ENCODE measurements at regions not wholly inside any gene's neighbourhood (a gene's known extent, or its start where the extent isn't known, plus 50 kb on each side); places are given as distances from the start of the nearest gene placed in this dataset.

DNA sequence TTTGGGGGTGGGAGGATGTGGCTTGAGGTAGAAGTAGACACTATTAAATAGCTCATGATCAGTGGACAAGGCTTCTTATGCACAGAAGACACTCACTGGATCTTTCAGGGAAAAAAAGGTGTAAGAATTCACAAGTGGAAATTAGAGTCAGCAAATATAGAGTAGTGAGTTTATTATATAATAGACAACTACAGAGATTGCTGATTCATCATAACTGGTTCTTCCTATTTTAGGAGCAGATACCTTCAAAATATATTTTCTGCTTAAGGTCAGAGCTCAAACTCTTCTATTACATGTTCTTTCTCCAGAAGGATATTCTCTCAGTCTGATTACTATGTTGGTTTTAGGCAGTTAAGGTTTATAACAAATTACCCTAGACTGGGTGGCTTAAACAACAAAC lies 646.9 kb upstream of the CDH7 start:
- DNase-seq: no peak

DNA sequence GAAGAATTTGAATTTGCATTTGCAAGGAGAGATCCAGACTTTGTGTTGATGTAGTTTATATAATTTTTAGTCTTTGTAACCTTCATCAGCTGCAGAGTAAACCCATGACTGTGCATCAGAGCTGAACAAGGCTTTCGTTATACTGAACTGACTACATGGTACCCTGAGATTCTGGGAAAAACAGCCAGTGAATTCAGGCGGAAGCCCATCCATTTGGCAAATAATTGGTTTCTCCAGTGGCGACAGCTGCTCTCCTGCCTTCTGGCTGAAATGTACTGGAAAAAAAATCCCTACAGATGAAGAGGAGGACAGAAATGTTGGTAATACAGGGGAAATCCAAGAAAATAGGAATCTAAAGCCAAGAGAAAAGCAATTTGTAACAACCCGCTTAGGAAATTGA lies 657.5 kb upstream of the CDH7 start:
- no peak for DNase-seq

DNA sequence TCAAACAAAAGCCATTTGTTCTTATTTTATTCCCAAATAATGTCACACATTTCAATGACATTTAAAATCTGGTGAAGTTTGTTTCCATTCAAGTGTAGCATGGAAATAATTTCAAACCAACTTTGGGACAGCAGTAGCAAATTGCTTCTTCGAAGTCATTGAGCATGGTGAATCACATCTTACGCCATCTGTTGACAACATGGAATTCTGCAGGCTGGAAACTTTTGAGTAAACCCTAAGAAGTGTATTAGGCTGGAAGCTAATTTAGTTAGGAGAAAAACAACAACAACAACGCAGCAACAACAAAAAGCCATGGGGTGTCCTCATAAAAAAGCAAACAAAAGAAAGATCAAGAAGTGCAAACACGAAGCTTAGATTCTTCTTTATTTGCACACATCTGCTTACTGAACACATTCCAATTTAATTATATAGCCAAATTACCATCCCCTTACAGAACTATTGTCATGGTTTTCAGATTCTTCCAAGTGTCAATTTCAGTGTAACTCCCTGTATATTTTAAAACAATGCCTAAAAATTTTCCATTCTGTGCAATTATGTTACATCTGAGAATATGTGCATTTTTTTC lies 659.0 kb upstream of the CDH7 start:
- peak; percentile 1 to 18 for DNase-seq

DNA sequence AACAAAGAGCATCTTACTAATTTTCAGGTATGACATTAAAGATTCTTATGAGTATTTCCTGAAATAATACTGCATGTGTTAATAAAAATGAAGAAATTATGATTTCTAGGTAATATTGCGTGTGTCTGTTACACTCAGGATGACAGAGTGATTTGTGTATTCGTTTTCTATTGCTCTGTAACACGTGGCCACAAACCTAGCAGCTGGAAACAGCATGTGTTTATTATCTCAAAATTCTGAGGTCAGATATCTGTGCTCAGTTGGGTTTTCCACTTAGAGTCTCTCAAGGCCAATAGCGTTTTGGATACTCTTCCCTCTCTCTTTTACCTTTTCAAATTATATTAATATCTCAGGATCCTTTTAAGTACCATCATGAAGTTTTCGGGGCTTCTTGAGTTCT lies 667.9 kb upstream of the CDH7 start:
- DNase-seq: no peak

DNA sequence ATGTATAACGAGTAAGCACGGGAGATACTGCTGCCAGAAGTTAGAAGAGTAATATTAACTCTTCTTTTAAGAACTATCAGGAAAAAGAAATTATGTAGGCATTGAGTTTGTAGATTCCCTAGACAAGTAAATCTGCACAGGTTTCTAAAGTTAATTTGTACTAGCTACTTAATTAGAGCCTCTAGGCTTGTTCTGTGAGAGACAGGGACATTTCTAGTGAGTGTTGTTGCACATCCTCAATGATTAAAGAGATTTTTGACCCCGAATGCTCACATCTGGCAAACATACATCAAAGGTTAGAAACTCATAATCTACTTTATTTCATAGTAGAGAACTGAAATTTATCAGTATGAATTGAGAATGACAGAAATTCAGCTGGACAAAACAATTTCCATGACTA lies 669.0 kb upstream of the CDH7 start:
- DNase-seq: no peak

DNA sequence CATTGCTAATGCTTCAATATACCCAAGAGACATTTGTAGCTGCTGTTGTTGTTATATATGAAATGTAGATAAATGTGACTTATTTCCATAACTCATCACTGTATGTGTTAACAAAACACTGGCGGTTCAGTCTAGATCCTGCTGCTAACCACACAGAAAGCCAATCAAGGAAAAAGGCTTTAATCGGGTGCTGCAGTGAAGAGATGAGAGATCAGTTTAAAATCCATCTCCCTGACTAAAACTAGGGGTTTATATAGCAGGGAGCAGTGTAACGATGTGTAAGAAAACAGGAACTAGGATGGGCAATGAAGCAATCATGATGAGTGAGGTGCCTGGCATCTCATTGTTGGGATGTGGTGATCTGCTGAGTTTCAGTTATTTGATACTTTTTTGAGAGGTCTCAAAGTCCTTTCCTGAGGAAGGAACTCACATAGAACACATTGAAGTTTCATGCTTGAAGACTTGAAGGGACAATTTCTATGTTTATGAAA lies 677.7 kb upstream of the CDH7 start:
- DNase-seq: no peak

DNA sequence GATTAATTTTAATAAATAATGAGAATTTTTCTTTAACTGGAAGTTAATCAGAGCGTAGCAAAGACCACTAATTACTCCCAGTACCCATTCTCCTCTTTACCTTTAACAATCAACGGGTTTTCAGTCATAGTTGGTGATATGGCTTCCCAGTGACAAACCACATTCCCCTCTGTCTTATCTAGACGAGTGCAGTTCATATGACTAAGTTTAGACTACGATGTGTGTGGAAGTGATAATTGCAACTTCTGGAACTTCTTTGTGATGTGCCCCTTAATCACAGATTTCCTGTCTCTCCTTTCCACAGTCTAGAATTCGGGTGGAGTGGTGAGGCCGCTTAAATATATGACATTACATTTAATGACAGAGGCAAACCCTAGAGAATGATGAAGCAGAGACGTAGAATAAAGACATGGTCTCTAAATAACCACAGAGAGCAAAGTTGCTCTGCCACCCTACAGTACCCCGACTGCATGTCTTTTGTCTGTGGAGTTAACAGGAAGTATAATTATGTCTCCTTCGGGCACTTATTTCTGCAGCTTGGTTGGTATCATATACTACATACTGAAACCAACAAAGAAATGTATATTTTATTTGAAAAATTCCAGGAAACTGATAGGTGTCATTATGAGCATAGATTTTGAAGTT lies 693.3 kb upstream of the CDH7 start:
- DNase-seq: no peak

DNA sequence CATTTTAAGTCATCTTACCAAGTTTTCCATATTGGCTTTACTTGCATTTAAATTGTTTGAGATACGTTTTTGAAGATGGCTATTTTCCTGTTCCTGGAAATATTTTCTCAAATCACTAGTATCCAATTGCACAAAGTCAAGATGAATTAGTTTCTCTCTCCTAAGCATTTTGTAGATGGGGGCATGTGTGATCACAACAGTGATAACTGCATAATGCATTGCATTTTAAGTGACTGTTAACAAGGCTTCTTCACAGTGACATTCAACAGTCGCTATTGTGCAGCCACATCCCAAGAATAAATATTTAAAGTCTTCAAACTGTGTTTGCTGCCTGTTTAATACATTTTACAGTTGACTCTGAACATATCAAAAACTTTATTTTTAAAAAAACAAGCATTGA lies 694.2 kb upstream of the CDH7 start:
- DNase-seq: no peak

DNA sequence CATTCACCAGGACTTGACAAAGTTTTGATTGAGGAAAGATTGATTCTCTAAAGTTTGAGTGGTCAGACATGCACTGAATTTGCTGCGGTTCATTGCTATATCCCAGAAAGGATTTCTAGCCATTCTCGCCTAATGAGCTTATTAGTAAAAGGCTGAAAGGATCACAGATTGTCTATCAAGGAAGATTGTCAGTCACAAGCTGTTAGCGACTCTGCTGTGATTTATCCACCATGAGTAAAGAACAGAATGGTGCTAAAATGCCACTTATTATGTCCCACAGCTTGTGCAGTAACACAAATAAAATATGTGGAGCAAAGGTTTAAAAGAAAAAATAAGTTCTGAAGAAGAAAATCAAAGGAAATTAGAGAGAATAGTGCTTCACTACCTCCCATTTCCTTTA lies 701.2 kb upstream of the CDH7 start:
- DNase-seq: no peak

DNA sequence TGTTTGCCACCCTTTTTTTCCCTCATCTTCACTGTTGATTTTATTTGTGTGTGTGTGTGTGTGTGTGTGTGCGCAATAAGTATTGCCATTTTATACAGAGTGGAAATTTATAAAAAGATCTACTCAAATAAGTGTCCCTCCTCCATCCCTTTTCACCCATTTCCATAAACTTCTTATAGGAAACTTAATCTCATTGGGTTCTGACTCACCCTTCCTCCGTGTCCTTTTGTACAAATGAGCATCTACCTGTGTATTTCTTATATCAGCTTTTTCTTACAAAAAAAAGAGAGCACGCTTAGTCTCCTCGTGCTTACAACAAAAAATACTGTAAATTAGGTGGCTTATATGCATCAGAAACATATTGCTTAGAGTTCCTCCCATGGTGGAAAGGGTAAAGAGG lies 711.2 kb upstream of the CDH7 start:
- no peak for DNase-seq

DNA sequence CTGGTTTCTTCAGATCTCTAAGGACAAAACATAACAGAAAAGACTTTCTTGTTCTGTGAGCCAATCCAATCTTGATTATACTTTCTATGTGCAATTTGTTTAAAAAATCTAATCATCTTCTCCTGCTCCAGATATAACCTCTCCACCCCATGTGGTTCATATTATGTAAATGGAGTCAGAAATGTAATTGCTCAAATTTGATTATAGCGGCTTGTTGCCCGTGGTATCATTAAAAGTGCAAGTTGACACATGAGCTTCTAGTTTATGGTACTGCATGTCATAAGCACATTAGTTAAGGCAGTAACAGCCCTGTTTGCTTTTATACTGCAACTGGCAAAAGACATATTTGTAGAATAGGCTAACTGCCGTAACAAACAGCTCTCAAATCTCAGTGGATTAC lies 715.1 kb upstream of the CDH7 start:
- DNase-seq: no peak

DNA sequence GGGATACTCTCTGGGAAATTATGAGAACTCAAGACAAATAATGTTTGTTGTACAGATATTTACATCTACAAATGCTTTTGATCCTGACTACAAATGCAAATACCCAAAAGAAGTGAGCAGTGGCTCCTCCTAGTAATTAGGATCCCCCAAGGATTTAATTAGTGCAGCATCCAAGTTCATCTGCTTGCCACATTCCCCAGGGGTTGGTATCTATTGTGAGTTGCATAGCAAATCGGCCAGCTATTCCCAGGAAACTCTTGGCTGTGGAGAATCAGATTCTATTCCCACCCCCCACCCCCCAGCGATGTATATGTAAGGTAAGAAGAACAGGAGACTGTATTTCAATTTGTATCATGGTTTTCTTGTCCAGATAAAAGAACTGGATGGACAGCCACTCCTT lies 725.1 kb upstream of the CDH7 start:
- no peak for DNase-seq

DNA sequence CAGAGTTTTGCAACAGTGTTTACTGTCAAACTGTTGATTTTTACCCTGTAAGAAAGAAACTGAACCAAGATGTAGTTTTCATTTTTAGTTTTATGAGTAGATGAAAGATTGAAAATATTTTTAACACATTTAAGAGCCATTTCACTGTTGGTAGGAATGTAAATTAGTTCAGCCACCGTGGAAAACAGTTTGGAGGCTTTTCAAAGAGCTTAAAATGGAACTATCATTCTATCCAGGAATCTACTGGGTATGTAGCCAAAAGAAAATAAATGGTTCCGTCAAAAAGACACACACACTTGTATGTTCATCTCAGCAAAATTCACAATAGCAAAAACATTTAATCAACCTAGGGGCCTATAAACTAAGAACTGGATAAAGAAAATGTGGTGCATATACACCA lies 729.8 kb upstream of the CDH7 start:
- DNase-seq: no peak

DNA sequence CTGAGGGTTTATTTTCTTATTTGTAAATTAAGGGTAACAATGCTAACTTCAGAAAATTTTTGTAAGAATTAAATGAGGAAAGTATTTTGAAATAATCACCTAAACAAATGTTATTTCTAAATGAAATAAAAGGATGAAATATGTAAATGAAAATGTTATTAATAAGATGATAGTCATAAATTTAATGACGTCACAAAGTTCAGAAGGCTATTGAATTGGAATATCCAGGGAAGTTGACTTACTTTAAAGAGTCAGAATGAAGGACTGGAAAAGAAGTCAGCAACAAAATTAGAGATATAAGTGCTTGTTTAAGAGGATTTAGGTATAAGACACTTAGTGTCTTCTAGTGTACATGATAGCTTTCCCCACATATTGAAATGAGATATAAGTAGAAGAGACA lies 732.6 kb upstream of the CDH7 start:
- DNase-seq: no peak

DNA sequence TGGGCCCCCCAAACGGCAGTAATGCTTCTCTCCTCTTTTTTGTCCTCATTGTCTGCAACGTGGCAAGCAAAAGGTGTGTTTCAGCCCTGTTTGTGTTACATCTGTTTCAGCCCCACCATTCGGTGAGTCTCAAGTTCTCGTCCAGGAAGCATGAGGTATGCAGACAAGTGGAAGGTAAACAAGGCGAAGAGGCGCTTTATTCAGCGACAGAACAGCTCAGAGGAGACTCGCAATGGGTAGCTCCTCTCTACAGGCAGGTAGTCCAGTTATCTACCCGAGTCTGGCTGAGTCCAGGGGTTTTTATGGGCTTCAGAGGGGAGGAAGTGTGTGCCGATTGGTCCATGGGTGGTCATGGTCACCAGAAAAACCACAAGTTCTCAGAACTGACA lies 733.4 kb upstream of the CDH7 start:
- DNase-seq: no peak

DNA sequence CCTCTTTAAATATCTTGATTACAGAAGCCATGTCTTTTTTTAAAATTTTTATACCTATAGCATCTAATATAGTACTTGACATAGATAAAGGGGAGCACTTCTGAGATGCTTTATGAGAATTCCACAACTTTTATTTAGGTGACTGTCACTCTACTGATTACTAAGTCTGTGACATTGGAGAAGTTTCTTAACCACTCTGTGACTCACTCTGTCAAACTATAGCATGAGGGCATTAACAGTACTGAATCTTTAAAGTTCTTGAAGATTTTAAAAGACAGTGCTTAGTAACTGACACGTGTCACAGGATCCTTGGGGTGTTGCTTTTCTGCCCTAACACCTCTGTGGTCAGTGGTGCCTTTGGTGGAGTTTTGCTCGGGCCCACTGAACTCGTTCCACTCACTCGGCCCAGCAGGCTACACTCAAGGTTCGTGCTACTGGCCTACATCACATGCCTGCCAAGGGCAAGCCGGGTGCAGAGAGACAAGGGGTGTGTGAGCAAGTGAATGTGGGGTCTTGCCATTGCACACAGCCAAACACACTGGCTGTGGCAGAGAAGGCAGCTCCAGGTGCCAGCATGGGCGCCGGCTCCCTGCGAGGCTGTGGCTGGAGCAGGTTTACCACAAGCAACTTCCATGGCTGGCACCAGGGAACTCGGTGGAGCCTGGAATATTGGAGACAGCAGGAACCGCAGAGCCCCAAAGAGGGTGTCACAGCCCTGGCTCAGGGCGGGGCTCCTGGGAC lies 734.0 kb upstream of the CDH7 start:
- DNase-seq: no peak

DNA sequence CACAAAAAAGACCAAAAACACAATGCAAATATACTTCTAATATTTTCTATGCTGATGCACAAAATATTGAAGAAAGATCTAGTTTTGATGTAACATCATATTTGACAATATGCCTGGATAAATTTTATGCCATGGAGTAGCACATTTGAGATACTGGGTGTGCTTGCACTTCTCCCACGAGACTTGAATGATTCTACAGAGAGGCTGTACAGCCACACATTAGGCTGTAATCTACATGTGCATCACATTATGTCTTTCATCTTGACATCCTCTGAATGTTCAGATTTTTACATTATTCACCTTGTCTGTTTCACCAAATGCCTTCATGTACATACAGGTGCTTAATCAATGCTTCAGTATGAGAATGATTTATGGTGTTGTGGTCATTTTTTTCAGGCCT lies 756.4 kb upstream of the CDH7 start:
- no peak for DNase-seq

DNA sequence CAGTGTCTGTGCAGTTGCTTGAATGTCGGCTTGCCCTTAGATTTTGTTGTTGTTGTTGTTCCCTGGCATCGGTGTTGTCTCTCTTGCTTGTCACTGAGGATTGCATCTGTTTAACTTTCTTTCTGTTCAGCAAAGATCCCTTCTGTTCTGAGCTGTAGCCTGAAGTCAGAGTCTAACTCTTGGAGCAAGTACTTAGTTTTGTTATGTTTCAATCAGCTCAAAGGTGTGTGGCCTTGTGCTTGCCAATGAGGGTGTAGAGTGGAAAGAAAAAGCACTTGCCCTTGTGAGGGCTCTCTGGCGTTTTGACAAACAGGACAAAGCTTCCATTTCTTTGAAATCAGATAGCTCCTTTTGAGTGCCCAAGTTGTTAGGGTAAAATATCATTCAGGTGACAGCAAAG lies 757.1 kb upstream of the CDH7 start:
- no peak for DNase-seq

DNA sequence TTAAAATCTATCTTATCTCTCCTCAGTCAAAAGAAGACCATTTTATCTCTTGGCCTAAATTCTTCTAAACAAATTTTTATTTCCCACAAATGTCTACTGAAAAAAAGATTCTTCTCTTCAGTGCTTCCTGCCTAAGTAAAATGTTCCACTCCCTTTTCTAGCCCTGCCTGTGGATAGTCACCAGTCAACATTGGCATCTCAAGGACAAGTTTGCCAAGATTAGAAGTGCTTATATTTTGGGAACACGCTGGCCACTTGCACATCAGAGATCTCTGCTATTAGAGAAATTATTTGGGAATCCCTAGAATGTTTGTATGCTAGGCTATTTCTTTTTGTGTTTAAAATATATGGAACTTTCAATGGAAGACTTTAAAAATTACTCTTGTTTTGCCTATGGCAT lies 758.2 kb upstream of the CDH7 start:
- DNase-seq: no peak

DNA sequence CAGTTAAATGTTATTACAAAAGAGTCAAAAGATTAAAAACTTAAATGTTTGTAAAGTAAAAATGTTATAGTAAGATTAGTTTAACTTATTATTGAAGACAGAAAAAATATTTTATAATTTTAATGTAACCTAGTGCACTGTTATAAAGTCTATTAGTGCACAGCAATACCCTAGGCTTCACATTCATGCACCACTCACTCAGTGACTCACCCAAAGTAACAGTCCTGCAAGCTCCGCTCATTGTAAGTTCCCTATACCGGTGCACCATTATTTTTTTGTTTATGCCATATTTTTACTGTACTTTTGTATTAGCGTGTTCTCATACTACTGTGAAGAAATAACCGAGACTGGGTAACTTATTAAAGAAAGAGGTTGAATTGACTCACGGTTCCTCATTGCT lies 759.7 kb upstream of the CDH7 start:
- no peak for DNase-seq

DNA sequence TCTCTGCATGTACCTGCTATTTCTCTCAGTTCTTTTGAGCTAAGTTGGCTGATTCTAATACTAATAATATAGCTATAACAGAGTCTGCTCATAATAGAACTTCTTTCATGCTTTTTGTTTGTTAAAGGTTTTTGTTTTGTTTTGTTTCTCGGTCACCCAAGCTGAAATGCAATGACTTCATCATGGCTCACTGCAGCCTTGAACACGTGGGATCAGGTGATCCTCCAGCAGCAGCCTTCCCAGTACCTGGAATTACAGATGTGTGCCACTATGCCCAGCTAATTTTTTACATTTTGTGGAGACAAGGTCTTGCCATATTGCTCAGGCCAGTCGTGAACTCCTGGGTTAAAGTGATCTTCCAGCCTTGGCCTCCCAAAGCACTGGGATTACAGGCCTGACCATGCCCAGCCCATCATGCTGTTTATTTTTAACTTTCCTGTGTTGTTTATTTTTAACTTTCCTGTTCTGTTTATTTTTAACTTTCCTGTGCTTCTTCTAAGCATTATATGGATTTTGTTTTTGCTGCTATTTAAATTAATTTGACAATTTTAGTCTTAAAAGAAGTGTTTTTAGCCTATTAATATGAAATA lies 763.8 kb upstream of the CDH7 start:
- DNase-seq: no peak

DNA sequence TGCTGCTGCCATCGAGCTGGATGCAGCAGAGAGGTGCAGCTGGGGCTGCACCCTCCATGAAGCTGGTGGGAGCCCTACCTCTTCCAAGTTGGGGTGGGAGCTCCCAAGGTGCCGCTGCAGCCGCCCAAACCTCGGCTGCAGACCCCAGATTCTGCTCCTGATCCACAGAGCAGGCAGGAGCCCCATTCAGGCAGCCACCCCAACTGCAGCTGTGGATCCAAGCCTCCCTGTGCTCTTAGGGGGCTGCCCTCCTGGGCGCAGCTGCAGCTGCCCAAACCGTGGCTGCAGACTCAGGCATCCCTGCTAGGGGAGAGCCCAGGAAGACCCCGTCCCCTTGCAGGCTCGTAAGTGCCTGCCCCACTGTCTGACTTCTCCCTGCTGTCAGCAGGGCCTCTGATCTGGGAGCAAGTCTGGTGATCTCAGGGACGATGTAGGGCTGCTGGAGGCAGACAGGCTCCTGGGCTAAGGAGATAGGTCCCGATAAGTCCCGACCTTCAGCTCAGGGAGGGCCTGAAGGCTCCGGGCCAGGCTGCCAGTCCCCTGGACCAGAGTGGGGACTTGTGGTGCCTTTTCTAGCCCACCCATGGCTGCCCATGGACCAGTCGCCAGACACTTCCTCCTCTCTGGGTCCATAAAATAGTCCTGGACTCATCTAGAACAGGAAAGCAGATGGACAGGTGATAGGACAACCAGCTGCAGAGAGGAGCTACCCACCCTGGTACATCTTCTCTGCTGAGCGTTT lies 767.1 kb upstream of the CDH7 start:
- no peak for DNase-seq

DNA sequence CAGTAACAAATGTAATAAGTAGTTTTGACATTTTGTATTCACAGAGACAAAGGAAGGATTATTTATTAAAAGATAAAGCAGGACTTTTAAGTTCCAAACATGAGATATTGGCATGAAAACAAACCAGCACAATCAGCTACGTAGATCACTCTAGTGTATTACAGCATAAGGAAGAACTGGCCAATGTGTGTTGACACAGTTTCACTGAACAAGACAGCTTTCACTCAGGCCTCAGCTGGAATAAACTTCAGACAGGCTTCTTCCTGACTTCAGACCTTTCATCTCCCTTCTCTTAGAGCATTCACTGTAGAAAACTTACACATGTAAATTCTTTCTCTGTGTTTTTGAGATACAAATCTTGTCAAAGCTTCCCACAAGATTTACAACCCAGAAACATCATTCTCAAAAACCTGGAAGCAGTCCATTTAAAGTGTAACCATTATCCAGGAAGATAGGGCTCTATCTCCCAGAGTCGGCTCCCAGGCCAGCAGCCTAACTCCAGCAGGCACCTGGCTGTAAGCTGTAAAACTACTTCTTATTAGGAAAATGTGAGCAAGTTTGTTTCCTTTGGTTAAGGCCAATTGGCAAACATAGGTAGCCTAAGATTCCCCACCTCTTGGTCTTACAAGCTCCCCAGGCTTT lies 768.3 kb upstream of the CDH7 start:
- no peak for DNase-seq
